ENCODE measurements at regions not wholly inside any gene's neighbourhood (a gene's known extent, or its start where the extent isn't known, plus 50 kb on each side); places are given as distances from the start of the nearest gene placed in this dataset.

GRCh38 chr2:199707593-199708185 lies 143.3 kb downstream of the FTCDNL1 start:
- no peak for DNase-seq (ENCODE audit: low read depth in 6 of 9, low spot score in 9 of 9)
- Histone ChIP-seq H3K9me3 (ENCODE audit: control insufficient read depth in 2 of 2, insufficient read depth in 1 of 2, low read length in 1 of 2) (no peaks in the 10 kb centered on the region), H3K27ac (ENCODE audit: low read depth in 1 of 2, low read length in 1 of 2) (no peak overlapping the region), H3K36me3 (ENCODE audit: control insufficient read depth in 2 of 2, insufficient read depth in 2 of 2, low read length in 1 of 2) (no peaks in the 10 kb centered on the region), H3K4me1 (ENCODE audit: control insufficient read depth in 2 of 2, insufficient read depth in 2 of 2, low read length in 2 of 2) (no peaks in the 10 kb centered on the region), H3K27me3 (ENCODE audit: control insufficient read depth in 2 of 2, insufficient read depth in 1 of 2, low read length in 1 of 2) (no peaks in the 10 kb centered on the region), H3K4me3 (ENCODE audit: low read length in 2 of 2) (no peak overlapping the region)
- WGBS: 95% methylated on average over 2 of the region's 2 CpGs

- H3K27me3 ChIP-seq (ENCODE audit: control insufficient read depth in 2 of 2, insufficient read depth in 1 of 2, low read length in 1 of 2): no peaks in the 10 kb centered on the region
- H3K36me3 ChIP-seq (ENCODE audit: control insufficient read depth in 2 of 2, insufficient read depth in 2 of 2, low read length in 1 of 2): no peaks in the 10 kb centered on the region
- no peaks in the 10 kb centered on the region for H3K4me1 ChIP-seq (ENCODE audit: control insufficient read depth in 2 of 2, insufficient read depth in 2 of 2, low read length in 2 of 2)
- no peak for DNase-seq (ENCODE audit: low read depth in 6 of 9, low spot score in 9 of 9)
- H3K4me3 ChIP-seq (ENCODE audit: low read length in 2 of 2): no peak overlapping the region
- 93% methylated on average over 1 of the region's 1 CpG for WGBS
- H3K9me3 ChIP-seq (ENCODE audit: control insufficient read depth in 2 of 2, insufficient read depth in 1 of 2, low read length in 1 of 2): no peaks in the 10 kb centered on the region
- H3K27ac ChIP-seq (ENCODE audit: low read depth in 1 of 2, low read length in 1 of 2): no peak overlapping the region
Observed at GRCh38 chr2:199705538-199705937, 145.5 kb downstream of the FTCDNL1 start.

GRCh38 chr2:199704358-199705238 lies 146.4 kb downstream of the FTCDNL1 start:
- H3K9me3 ChIP-seq (ENCODE audit: control insufficient read depth in 2 of 2, insufficient read depth in 1 of 2, low read length in 1 of 2): no peaks in the 10 kb centered on the region
- DNase-seq (ENCODE audit: low read depth in 6 of 9, low spot score in 9 of 9): peak in 2 of 9 donors; percentile 25 to 48
- 88% methylated on average over 1 of the region's 1 CpG for WGBS
- no peaks in the 10 kb centered on the region for H3K36me3 ChIP-seq (ENCODE audit: control insufficient read depth in 2 of 2, insufficient read depth in 2 of 2, low read length in 1 of 2)
- H3K27ac ChIP-seq (ENCODE audit: low read depth in 1 of 2, low read length in 1 of 2): no peak overlapping the region
- no peaks in the 10 kb centered on the region for H3K4me1 ChIP-seq (ENCODE audit: control insufficient read depth in 2 of 2, insufficient read depth in 2 of 2, low read length in 2 of 2)
- H3K27me3 ChIP-seq (ENCODE audit: control insufficient read depth in 2 of 2, insufficient read depth in 1 of 2, low read length in 1 of 2): no peaks in the 10 kb centered on the region
- H3K4me3 ChIP-seq (ENCODE audit: low read length in 2 of 2): no peak overlapping the region

GRCh38 chr2:199703199-199703598 lies 147.8 kb downstream of the FTCDNL1 start:
- 94% methylated on average over 2 of the region's 2 CpGs for WGBS
- H3K9me3 ChIP-seq (ENCODE audit: control insufficient read depth in 2 of 2, insufficient read depth in 1 of 2, low read length in 1 of 2): no peaks in the 10 kb centered on the region
- H3K36me3 ChIP-seq (ENCODE audit: control insufficient read depth in 2 of 2, insufficient read depth in 2 of 2, low read length in 1 of 2): no peaks in the 10 kb centered on the region
- H3K27ac ChIP-seq (ENCODE audit: low read depth in 1 of 2, low read length in 1 of 2): no peak overlapping the region
- no peaks in the 10 kb centered on the region for H3K4me1 ChIP-seq (ENCODE audit: control insufficient read depth in 2 of 2, insufficient read depth in 2 of 2, low read length in 2 of 2)
- no peaks in the 10 kb centered on the region for H3K27me3 ChIP-seq (ENCODE audit: control insufficient read depth in 2 of 2, insufficient read depth in 1 of 2, low read length in 1 of 2)
- H3K4me3 ChIP-seq (ENCODE audit: low read length in 2 of 2): no peak overlapping the region
- DNase-seq (ENCODE audit: low read depth in 6 of 9, low spot score in 9 of 9): no peak

GRCh38 chr2:199697469-199697868 lies 153.5 kb downstream of the FTCDNL1 start:
- Histone ChIP-seq H3K4me1 (ENCODE audit: control insufficient read depth in 2 of 2, insufficient read depth in 2 of 2, low read length in 2 of 2) (no peaks in the 10 kb centered on the region), H3K27me3 (ENCODE audit: control insufficient read depth in 2 of 2, insufficient read depth in 1 of 2, low read length in 1 of 2) (no peaks in the 10 kb centered on the region), H3K9me3 (ENCODE audit: control insufficient read depth in 2 of 2, insufficient read depth in 1 of 2, low read length in 1 of 2) (no peaks in the 10 kb centered on the region), H3K4me3 (ENCODE audit: low read length in 2 of 2) (no peak overlapping the region), H3K27ac (ENCODE audit: low read depth in 1 of 2, low read length in 1 of 2) (no peak overlapping the region), H3K36me3 (ENCODE audit: control insufficient read depth in 2 of 2, insufficient read depth in 2 of 2, low read length in 1 of 2) (no peaks in the 10 kb centered on the region)
- no peak for DNase-seq (ENCODE audit: low read depth in 6 of 9, low spot score in 9 of 9)

- H3K27ac ChIP-seq (ENCODE audit: low read depth in 1 of 2, low read length in 1 of 2): no peak overlapping the region
- WGBS: 98% methylated on average over 6 of the region's 6 CpGs
- H3K36me3 ChIP-seq (ENCODE audit: control insufficient read depth in 2 of 2, insufficient read depth in 2 of 2, low read length in 1 of 2): no peaks in the 10 kb centered on the region
- no peaks in the 10 kb centered on the region for H3K27me3 ChIP-seq (ENCODE audit: control insufficient read depth in 2 of 2, insufficient read depth in 1 of 2, low read length in 1 of 2)
- no peaks in the 10 kb centered on the region for H3K4me1 ChIP-seq (ENCODE audit: control insufficient read depth in 2 of 2, insufficient read depth in 2 of 2, low read length in 2 of 2)
- H3K9me3 ChIP-seq (ENCODE audit: control insufficient read depth in 2 of 2, insufficient read depth in 1 of 2, low read length in 1 of 2): no peaks in the 10 kb centered on the region
- DNase-seq (ENCODE audit: low read depth in 6 of 9, low spot score in 9 of 9): no peak
- no peak overlapping the region for H3K4me3 ChIP-seq (ENCODE audit: low read length in 2 of 2)
Observed at GRCh38 chr2:199696048-199696447, 154.9 kb downstream of the FTCDNL1 start.

- Histone ChIP-seq H3K9me3 (ENCODE audit: control insufficient read depth in 2 of 2, insufficient read depth in 1 of 2, low read length in 1 of 2) (no peaks in the 10 kb centered on the region), H3K4me1 (ENCODE audit: control insufficient read depth in 2 of 2, insufficient read depth in 2 of 2, low read length in 2 of 2) (no peaks in the 10 kb centered on the region), H3K4me3 (ENCODE audit: low read length in 2 of 2) (no peak overlapping the region), H3K36me3 (ENCODE audit: control insufficient read depth in 2 of 2, insufficient read depth in 2 of 2, low read length in 1 of 2) (no peaks in the 10 kb centered on the region), H3K27me3 (ENCODE audit: control insufficient read depth in 2 of 2, insufficient read depth in 1 of 2, low read length in 1 of 2) (no peaks in the 10 kb centered on the region), H3K27ac (ENCODE audit: low read depth in 1 of 2, low read length in 1 of 2) (no peak overlapping the region)
- WGBS: 96% methylated on average over 1 of the region's 1 CpG
- DNase-seq (ENCODE audit: low read depth in 6 of 9, low spot score in 9 of 9): no peak
Observed at GRCh38 chr2:199693861-199694260, 157.1 kb downstream of the FTCDNL1 start.

GRCh38 chr2:199692489-199692888 lies 158.5 kb downstream of the FTCDNL1 start:
- no peaks in the 10 kb centered on the region for H3K9me3 ChIP-seq (ENCODE audit: control insufficient read depth in 2 of 2, insufficient read depth in 1 of 2, low read length in 1 of 2)
- WGBS: 96% methylated on average over 3 of the region's 3 CpGs
- no peaks in the 10 kb centered on the region for H3K4me1 ChIP-seq (ENCODE audit: control insufficient read depth in 2 of 2, insufficient read depth in 2 of 2, low read length in 2 of 2)
- no peak overlapping the region for H3K4me3 ChIP-seq (ENCODE audit: low read length in 2 of 2)
- DNase-seq (ENCODE audit: low read depth in 6 of 9, low spot score in 9 of 9): no peak
- H3K27me3 ChIP-seq (ENCODE audit: control insufficient read depth in 2 of 2, insufficient read depth in 1 of 2, low read length in 1 of 2): no peaks in the 10 kb centered on the region
- no peak overlapping the region for H3K27ac ChIP-seq (ENCODE audit: low read depth in 1 of 2, low read length in 1 of 2)
- H3K36me3 ChIP-seq (ENCODE audit: control insufficient read depth in 2 of 2, insufficient read depth in 2 of 2, low read length in 1 of 2): no peaks in the 10 kb centered on the region

- Histone ChIP-seq H3K36me3 (ENCODE audit: control insufficient read depth in 2 of 2, insufficient read depth in 2 of 2, low read length in 1 of 2) (no peaks in the 10 kb centered on the region), H3K4me3 (ENCODE audit: low read length in 2 of 2) (no peak overlapping the region), H3K4me1 (ENCODE audit: control insufficient read depth in 2 of 2, insufficient read depth in 2 of 2, low read length in 2 of 2) (peaks cover 0 to 2% of the 10 kb centered on the region in 2 donors), H3K9me3 (ENCODE audit: control insufficient read depth in 2 of 2, insufficient read depth in 1 of 2, low read length in 1 of 2) (no peaks in the 10 kb centered on the region), H3K27ac (ENCODE audit: low read depth in 1 of 2, low read length in 1 of 2) (no peak overlapping the region), H3K27me3 (ENCODE audit: control insufficient read depth in 2 of 2, insufficient read depth in 1 of 2, low read length in 1 of 2) (peaks cover 0 to 1% of the 10 kb centered on the region in 2 donors)
- DNase-seq (ENCODE audit: low read depth in 6 of 9, low spot score in 9 of 9): no peak
- WGBS: 87% methylated on average over 3 of the region's 3 CpGs
Observed at GRCh38 chr2:199690225-199690624, 160.8 kb downstream of the FTCDNL1 start.

Measured in thymus (tissue), 11 donors.